ENCODE measurements at regions not wholly inside any gene's neighbourhood (a gene's known extent, or its start where the extent isn't known, plus 50 kb on each side); places are given as distances from the start of the nearest gene placed in this dataset.

- DNase-seq, result no peak
Observed at GRCh38 chr17:72212041-72212440, 91.2 kb downstream of the SOX9 start.

GRCh38 chr17:72215490-72215889 lies 94.7 kb downstream of the SOX9 start:
- DNase-seq, result no peak

- no peak for DNase-seq
Observed at GRCh38 chr17:72215928-72216327, 95.1 kb downstream of the SOX9 start.

GRCh38 chr17:72219137-72219823 lies 98.5 kb downstream of the SOX9 start:
- DNase-seq, result no peak

- DNase-seq, result no peak
Observed at GRCh38 chr17:72219824-72220493, 99.1 kb downstream of the SOX9 start.

GRCh38 chr17:72222661-72223380 lies 102.0 kb downstream of the SOX9 start:
- no peak for DNase-seq

GRCh38 chr17:72223866-72224291 lies 103.1 kb downstream of the SOX9 start:
- no peak for DNase-seq

- no peak for DNase-seq
Observed at GRCh38 chr17:72226322-72226721, 105.5 kb downstream of the SOX9 start.

- DNase-seq, result no peak
Observed at GRCh38 chr17:72233986-72234385, 113.2 kb downstream of the SOX9 start.

GRCh38 chr17:72234985-72235384 lies 114.2 kb downstream of the SOX9 start:
- DNase-seq, result no peak

- no peak for DNase-seq
Observed at GRCh38 chr17:72236980-72237633, 116.3 kb downstream of the SOX9 start.

GRCh38 chr17:72238157-72238673 lies 117.4 kb downstream of the SOX9 start:
- DNase-seq, result no peak

- no peak for DNase-seq
Observed at GRCh38 chr17:72239548-72239947, 118.7 kb downstream of the SOX9 start.

- DNase-seq, result no peak
Observed at GRCh38 chr17:72240333-72240732, 119.5 kb downstream of the SOX9 start.

GRCh38 chr17:72244494-72244893 lies 123.7 kb downstream of the SOX9 start:
- DNase-seq, result no peak

- DNase-seq, result no peak
Observed at GRCh38 chr17:72244956-72245355, 124.1 kb downstream of the SOX9 start.

GRCh38 chr17:72249441-72249840 lies 128.6 kb downstream of the SOX9 start:
- DNase-seq, result no peak

GRCh38 chr17:72250206-72250605 lies 129.4 kb downstream of the SOX9 start:
- no peak for DNase-seq

- no peak for DNase-seq
Observed at GRCh38 chr17:72253597-72253996, 132.8 kb downstream of the SOX9 start.

- DNase-seq, result no peak
Observed at GRCh38 chr17:72254808-72255449, 134.1 kb downstream of the SOX9 start.

GRCh38 chr17:72255481-72255880 lies 134.7 kb downstream of the SOX9 start:
- no peak for DNase-seq

- DNase-seq, result no peak
Observed at GRCh38 chr17:72258711-72259110, 137.9 kb downstream of the SOX9 start.

GRCh38 chr17:72259922-72260321 lies 139.1 kb downstream of the SOX9 start:
- DNase-seq, result no peak
